GM12878 (cell line): ENCODE measurements at regions not wholly inside any gene's neighbourhood (a gene's known extent, or its start where the extent isn't known, plus 50 kb on each side); places are given as distances from the start of the nearest gene placed in this dataset.

Experiments
- CHD2 ChIP-seq: IDR thresholded peaks from 2 replicates; pipeline ENCODE4 v1.6.1; 2011; ENCODE audit warnings: low read depth, low read length, improper control_type of control experiment, borderline replicate concordance
- TF ChIP-seq, protein P1 (sequence below): fragments of 450-650 bp; IDR thresholded peaks from 2 replicates; pipeline ENCODE4 v1.6.1; 2016; ENCODE audit warnings: mild to moderate bottlenecking
- TF ChIP-seq, protein P2 (sequence below): fragments of 450-650 bp; IDR thresholded peaks from 2 replicates; pipeline ENCODE4 v1.6.1; 2017; ENCODE audit warnings: mild to moderate bottlenecking, moderate library complexity

DNA sequence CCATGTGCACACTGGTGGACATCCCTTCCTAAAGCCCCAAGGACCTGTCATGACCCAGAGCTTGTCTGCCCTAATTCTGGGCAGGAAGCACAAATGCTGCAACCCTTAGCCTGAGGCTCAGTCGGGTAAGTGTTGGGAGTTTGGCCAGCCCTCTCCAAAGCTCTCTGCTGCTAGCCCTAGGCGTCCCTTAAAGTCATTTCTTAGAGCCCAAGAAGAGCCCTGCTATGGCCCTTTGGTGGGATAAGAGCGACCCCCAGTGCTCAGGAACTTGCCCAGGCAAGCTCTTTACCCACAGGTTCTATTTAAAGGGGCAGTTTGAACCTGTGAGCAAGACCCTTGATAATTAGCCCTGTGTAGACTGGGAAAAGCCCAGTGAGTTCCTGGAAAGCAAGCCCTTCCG is 356.8 kb downstream of the RRAGC start:
- TF ChIP-seq, protein P1, sequence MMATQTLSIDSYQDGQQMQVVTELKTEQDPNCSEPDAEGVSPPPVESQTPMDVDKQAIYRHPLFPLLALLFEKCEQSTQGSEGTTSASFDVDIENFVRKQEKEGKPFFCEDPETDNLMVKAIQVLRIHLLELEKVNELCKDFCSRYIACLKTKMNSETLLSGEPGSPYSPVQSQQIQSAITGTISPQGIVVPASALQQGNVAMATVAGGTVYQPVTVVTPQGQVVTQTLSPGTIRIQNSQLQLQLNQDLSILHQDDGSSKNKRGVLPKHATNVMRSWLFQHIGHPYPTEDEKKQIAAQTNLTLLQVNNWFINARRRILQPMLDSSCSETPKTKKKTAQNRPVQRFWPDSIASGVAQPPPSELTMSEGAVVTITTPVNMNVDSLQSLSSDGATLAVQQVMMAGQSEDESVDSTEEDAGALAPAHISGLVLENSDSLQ: no peak
- no peak for TF ChIP-seq CHD2
- TF ChIP-seq, protein P2, sequence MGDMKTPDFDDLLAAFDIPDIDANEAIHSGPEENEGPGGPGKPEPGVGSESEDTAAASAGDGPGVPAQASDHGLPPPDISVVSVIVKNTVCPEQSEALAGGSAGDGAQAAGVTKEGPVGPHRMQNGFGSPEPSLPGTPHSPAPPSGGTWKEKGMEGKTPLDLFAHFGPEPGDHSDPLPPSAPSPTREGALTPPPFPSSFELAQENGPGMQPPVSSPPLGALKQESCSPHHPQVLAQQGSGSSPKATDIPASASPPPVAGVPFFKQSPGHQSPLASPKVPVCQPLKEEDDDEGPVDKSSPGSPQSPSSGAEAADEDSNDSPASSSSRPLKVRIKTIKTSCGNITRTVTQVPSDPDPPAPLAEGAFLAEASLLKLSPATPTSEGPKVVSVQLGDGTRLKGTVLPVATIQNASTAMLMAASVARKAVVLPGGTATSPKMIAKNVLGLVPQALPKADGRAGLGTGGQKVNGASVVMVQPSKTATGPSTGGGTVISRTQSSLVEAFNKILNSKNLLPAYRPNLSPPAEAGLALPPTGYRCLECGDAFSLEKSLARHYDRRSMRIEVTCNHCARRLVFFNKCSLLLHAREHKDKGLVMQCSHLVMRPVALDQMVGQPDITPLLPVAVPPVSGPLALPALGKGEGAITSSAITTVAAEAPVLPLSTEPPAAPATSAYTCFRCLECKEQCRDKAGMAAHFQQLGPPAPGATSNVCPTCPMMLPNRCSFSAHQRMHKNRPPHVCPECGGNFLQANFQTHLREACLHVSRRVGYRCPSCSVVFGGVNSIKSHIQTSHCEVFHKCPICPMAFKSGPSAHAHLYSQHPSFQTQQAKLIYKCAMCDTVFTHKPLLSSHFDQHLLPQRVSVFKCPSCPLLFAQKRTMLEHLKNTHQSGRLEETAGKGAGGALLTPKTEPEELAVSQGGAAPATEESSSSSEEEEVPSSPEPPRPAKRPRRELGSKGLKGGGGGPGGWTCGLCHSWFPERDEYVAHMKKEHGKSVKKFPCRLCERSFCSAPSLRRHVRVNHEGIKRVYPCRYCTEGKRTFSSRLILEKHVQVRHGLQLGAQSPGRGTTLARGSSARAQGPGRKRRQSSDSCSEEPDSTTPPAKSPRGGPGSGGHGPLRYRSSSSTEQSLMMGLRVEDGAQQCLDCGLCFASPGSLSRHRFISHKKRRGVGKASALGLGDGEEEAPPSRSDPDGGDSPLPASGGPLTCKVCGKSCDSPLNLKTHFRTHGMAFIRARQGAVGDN: no peak
